SK-N-SH treated with all-trans-retinoic acid at 6 μM for 48 hours (cell line): ENCODE measurements at regions not wholly inside any gene's neighbourhood (a gene's known extent, or its start where the extent isn't known, plus 50 kb on each side); places are given as distances from the start of the nearest gene placed in this dataset.

Experiments
- ATAC-seq: fragments of 200-7000 bp; cut with Tn5 transposase; 3 replicates; pipeline ENCODE4 v1.9.1; 2020; ENCODE audit warnings: mild to moderate bottlenecking, moderate library complexity
- ARNTL ChIP-seq: fragments of 450-650 bp; formaldehyde crosslinking; IDR thresholded peaks from 2 replicates; pipeline ENCODE4 v1.5.0; 2020; ENCODE audit warnings: low read depth, mild to moderate bottlenecking, moderate library complexity, borderline replicate concordance
- BACH2 ChIP-seq: fragments of 250-450 bp; sonication (Bioruptor Pico); IDR thresholded peaks from 2 replicates; pipeline ENCODE4 v1.9.0; 2021; ENCODE audit warnings: mild to moderate bottlenecking, borderline replicate concordance
- CREB5 ChIP-seq: fragments of 250-450 bp; sonication (Bioruptor Pico); IDR thresholded peaks from 2 replicates; pipeline ENCODE4 v1.5.1; 2020; ENCODE audit warnings: low read depth, mild to moderate bottlenecking, moderate library complexity
- CSDC2 ChIP-seq: fragments of 250-450 bp; sonication (Bioruptor Pico); IDR thresholded peaks from 2 replicates; pipeline ENCODE4 v1.5.0; 2020; ENCODE audit warnings: mild to moderate bottlenecking, moderate library complexity
- CSRNP3 ChIP-seq: fragments of 250-450 bp; sonication (Bioruptor Pico); IDR thresholded peaks from 2 replicates; pipeline ENCODE4 v1.5.1; 2021; ENCODE audit warnings: mild to moderate bottlenecking, moderate library complexity
- ESRRG ChIP-seq: fragments of 250-450 bp; sonication (Bioruptor Pico); IDR thresholded peaks from 2 replicates; pipeline ENCODE4 v1.6.1; 2021; ENCODE audit warnings: mild to moderate bottlenecking
- GLIS3 ChIP-seq: fragments of 250-450 bp; sonication (Bioruptor Pico); IDR thresholded peaks from 2 replicates; pipeline ENCODE4 v1.5.0; 2020; ENCODE audit warnings: mild to moderate bottlenecking, moderate library complexity
- ISL1 ChIP-seq: fragments of 250-450 bp; sonication (Bioruptor Pico); IDR thresholded peaks from 2 replicates; pipeline ENCODE4 v2.1.2; 2022; ENCODE audit warnings: mild to moderate bottlenecking, moderate library complexity
- OSR1 ChIP-seq: fragments of 250-450 bp; sonication (Bioruptor Pico); IDR thresholded peaks from 2 replicates; pipeline ENCODE4 v1.8.0; 2022; ENCODE audit warnings: moderate library complexity, mild to moderate bottlenecking, inconsistent platforms
- POU6F1 ChIP-seq: fragments of 250-450 bp; sonication (Bioruptor Pico); IDR thresholded peaks from 2 replicates; pipeline ENCODE4 v1.8.0; 2021; ENCODE audit warnings: low read depth, mild to moderate bottlenecking, moderate library complexity, borderline replicate concordance
- PPARA ChIP-seq: fragments of 250-450 bp; sonication (Bioruptor Pico); IDR thresholded peaks from 2 replicates; pipeline ENCODE4 v1.5.0; 2020; ENCODE audit warnings: mild to moderate bottlenecking, borderline replicate concordance
- RARB ChIP-seq: fragments of 250-450 bp; sonication (Bioruptor Pico); IDR thresholded peaks from 2 replicates; pipeline ENCODE4 v1.8.0; 2021; ENCODE audit warnings: mild to moderate bottlenecking, moderate library complexity
- SNAI2 ChIP-seq: fragments of 250-450 bp; sonication (Bioruptor Pico); IDR thresholded peaks from 2 replicates; pipeline ENCODE4 v1.5.0; 2020; ENCODE audit warnings: mild to moderate bottlenecking, moderate library complexity
- TCF4 ChIP-seq: fragments of 250-450 bp; sonication (Bioruptor Pico); IDR thresholded peaks from 2 replicates; pipeline ENCODE4 v1.8.0; 2021; ENCODE audit warnings: mild to moderate bottlenecking, moderate library complexity, borderline replicate concordance
- TOX ChIP-seq: fragments of 250-450 bp; sonication (Bioruptor Pico); IDR thresholded peaks from 2 replicates; pipeline ENCODE4 v1.8.0; 2021; ENCODE audit warnings: mild to moderate bottlenecking, moderate library complexity, borderline replicate concordance
- TSHZ2 ChIP-seq: fragments of 250-450 bp; sonication (Bioruptor Pico); IDR thresholded peaks from 2 replicates; pipeline ENCODE4 v1.5.0; 2020; ENCODE audit warnings: mild to moderate bottlenecking, moderate library complexity
- ZC3H10 ChIP-seq: fragments of 250-450 bp; sonication (Bioruptor Pico); IDR thresholded peaks from 2 replicates; pipeline ENCODE4 v1.5.1; 2021; ENCODE audit warnings: mild to moderate bottlenecking, moderate library complexity
- ZFP3 ChIP-seq: fragments of 250-450 bp; sonication (Bioruptor Pico); IDR thresholded peaks from 2 replicates; pipeline ENCODE4 v1.5.0; 2020; ENCODE audit warnings: mild to moderate bottlenecking, moderate library complexity
- ZFP30 ChIP-seq: fragments of 450-650 bp; formaldehyde crosslinking; IDR thresholded peaks from 2 replicates; pipeline ENCODE4 v1.5.0; 2022; ENCODE audit warnings: mild to moderate bottlenecking, moderate library complexity
- ZNF565 ChIP-seq: fragments of 450-650 bp; formaldehyde crosslinking; conservative IDR thresholded peaks from 2 replicates; pipeline ENCODE4 v1.5.0; 2020; ENCODE audit warnings: low read depth, mild to moderate bottlenecking, moderate library complexity
- ZNF8 ChIP-seq: fragments of 450-650 bp; formaldehyde crosslinking; IDR thresholded peaks from 2 replicates; pipeline ENCODE4 v1.5.0; 2020; ENCODE audit warnings: mild to moderate bottlenecking, moderate library complexity
- TF ChIP-seq, protein P1 (sequence below): fragments of 250-450 bp; sonication (Bioruptor Pico); IDR thresholded peaks from 2 replicates; pipeline ENCODE4 v1.8.0; 2020; ENCODE audit warnings: mild to moderate bottlenecking, moderate library complexity, borderline replicate concordance

GRCh38 chr6:103139377-103139776 lies 1720.3 kb downstream of the HACE1 start:
- no peak for ATAC-seq
- TF ChIP-seq ISL1 (CRISPR knock-in tag) (no peak), ZNF565 (no peak), ESRRG (CRISPR knock-in tag) (no peak), POU6F1 (CRISPR knock-in tag) (no peak), ARNTL (CRISPR knock-in tag) (no peak), RARB (no peak), CREB5 (CRISPR knock-in tag) (no peak), GLIS3 (CRISPR knock-in tag) (no peak), TSHZ2 (CRISPR knock-in tag) (no peak), CSDC2 (CRISPR knock-in tag) (no peak), TCF4 (CRISPR knock-in tag) (no peak), CSRNP3 (CRISPR knock-in tag) (no peak), ZFP3 (CRISPR knock-in tag) (no peak)
- TF ChIP-seq, protein P1, sequence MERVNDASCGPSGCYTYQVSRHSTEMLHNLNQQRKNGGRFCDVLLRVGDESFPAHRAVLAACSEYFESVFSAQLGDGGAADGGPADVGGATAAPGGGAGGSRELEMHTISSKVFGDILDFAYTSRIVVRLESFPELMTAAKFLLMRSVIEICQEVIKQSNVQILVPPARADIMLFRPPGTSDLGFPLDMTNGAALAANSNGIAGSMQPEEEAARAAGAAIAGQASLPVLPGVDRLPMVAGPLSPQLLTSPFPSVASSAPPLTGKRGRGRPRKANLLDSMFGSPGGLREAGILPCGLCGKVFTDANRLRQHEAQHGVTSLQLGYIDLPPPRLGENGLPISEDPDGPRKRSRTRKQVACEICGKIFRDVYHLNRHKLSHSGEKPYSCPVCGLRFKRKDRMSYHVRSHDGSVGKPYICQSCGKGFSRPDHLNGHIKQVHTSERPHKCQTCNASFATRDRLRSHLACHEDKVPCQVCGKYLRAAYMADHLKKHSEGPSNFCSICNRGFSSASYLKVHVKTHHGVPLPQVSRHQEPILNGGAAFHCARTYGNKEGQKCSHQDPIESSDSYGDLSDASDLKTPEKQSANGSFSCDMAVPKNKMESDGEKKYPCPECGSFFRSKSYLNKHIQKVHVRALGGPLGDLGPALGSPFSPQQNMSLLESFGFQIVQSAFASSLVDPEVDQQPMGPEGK (CRISPR knock-in tag), result no peak
- TF ChIP-seq, all 23 proteins: peak for 0

DNA sequence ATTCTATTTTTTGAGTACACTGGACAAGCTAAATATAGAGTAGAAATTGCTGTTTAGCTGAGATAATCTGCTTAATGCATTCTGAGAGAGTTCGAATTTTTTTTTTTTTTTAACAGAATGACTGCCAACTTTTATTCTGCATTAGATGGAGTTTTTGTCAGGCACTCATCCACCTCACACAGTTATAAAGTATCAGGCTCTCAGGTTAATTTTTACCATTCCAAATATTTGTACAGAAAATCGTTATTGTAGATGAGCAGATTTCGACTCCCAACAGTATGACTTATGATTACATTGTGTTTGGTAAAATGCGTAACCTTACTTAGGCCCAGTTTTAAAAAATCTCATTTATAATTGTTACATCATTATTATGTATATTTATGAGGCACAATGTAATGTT lies 1731.0 kb downstream of the GRIK2 start:
- no peak for ATAC-seq
- TF ChIP-seq ZFP30 (CRISPR knock-in tag) (no peak), ZNF8 (CRISPR knock-in tag) (no peak), BACH2 (no peak), SNAI2 (CRISPR knock-in tag) (no peak), OSR1 (CRISPR knock-in tag) (no peak), ISL1 (CRISPR knock-in tag) (no peak), ZFP3 (CRISPR knock-in tag) (no peak), CREB5 (CRISPR knock-in tag) (no peak), CSDC2 (CRISPR knock-in tag) (no peak), PPARA (CRISPR knock-in tag) (no peak), ZNF565 (no peak), POU6F1 (CRISPR knock-in tag) (no peak), GLIS3 (CRISPR knock-in tag) (no peak), ZC3H10 (CRISPR knock-in tag) (no peak), ARNTL (CRISPR knock-in tag) (no peak), CSRNP3 (CRISPR knock-in tag) (no peak), TOX (no peak)
- TF ChIP-seq, protein P1 (CRISPR knock-in tag), result no peak
- TF ChIP-seq, all 23 proteins: peak for 0
